IPS-NIHi7 (cell line): ENCODE measurements at regions not wholly inside any gene's neighbourhood (a gene's known extent, or its start where the extent isn't known, plus 50 kb on each side); places are given as distances from the start of the nearest gene placed in this dataset.
A peak's percentile ranks its signal among the peaks of the same experiment; 100 is the strongest.

Experiments used
- DNase-seq: peaks from one replicate; pipeline ENCODE4 v3.0.0; 2012; ENCODE audit warnings: mixed read lengths; ENCODE audit errors: extremely low spot score

- DNase-seq = no peak
These were observed 133.2 kb upstream of the PTPN1 start for GRCh38 chr20:50376888-50377459.

DNA sequence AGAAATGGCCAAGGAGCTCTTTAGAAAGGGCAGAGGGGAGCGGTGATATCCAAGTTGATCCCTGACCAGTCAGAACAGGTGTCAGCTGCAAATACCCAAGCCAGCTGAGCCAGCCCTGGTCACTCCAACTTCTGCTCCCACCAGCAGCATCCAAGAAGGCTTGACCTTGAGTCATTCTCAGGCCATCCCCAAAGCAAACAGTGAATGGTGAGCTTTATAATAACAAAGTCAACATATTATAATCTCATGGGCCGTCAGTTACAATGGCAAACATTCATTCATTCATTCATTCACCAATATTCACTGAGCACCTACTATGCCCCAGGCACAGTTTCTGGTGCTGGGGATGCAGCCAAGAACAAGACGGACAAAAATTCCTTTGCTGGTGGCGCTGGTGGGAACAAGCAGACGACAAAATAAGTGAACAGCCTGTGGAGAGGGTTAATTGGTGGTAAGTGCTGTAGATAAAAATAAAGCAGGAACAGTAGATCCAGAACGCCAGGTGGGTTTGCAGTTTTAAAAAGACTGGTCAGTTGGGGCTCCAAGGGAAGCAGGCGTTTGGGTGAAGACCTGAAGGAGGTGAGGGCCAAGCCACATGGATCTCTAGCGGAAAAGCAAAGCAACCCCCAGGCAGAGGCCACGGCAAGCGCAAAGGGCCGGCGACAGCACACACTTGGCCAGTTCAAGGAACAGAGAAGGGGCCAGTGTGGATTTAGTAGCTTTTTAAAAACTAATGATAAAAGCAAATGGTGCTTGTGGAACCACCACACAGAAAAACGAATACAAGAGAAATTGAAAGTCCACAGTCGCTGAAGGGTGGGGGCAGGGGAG, 131.8 kb upstream of the PTPN1 start:
- no peak for DNase-seq

DNA sequence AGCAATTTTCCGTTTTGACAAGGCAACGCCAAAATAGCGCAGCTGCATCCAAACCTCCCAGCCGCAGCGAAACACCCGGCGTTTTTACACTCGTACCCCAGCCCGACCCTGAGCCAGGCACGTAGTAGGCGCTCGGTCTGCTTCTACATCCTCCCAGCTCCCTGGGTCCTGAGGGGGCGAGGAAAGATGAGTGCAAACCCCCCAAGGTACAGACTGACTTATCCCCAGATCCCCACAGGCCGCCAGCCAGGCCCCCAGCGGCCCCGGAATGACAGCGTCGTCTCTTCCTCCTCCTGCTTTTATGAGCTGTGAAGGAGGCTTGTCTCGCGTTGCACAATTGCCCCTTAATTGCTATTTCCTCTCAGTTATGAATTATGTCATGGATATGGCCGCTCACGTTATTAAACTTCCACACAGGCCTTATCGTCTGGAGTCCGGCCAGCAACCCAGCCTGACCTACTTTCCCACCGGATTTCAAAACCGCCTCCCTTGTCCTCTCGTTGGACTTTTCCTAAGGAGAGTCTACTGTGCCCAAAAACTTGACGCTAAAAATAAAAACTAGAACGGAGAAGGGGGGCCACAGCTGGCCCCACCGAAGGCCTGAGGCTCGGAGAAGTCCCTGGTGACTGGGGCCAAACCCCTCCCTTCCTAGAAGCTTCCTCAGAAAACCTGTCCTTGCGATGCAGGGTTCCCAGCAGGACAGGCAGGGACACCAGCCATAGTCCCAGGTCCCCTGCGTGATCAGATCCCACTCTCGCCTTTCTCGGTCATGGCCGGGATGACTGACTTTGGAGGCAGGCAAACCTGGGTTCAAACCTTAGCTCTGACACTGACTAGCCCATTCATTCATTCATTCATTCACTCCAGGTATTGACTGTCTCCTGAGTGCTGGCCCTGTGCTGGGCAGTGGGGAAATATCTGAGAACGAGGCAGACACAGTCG, 130.9 kb upstream of the PTPN1 start:
- no peak for DNase-seq

DNA sequence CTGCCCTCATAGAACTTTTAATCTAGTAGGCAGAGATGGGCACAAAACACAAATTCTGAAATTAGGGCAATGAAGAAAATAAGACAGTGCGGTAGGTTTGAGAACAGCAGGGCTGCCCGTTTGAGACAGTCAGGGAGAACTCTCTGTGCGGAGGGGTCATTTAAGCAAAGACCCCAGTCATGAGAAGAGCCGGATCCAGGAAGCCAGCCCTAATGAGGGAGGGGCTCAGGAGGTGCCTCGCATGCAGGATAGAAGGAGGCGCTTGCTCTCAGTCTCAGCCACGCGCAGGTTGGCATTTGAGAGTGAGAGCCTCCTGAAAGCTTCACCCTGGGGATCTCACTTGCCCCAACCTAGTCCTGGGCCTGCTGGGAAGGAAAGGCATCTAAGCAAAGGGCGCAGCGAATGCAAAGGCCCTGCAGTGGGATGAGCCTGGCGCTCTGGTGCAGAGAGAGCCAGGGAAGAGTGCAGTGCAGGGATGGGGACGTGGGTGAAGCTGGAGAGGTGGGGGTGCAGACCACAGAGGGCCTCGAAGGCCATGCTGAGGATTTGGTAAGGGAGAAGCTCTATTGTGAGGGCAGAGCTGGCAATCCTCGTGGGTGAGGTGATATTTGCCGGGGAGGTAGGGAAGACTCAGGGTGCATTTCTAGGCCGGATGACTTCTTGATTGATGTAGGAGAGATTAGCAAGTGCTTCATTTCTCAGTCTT, 130.0 kb upstream of the PTPN1 start:
- no peak for DNase-seq

DNA sequence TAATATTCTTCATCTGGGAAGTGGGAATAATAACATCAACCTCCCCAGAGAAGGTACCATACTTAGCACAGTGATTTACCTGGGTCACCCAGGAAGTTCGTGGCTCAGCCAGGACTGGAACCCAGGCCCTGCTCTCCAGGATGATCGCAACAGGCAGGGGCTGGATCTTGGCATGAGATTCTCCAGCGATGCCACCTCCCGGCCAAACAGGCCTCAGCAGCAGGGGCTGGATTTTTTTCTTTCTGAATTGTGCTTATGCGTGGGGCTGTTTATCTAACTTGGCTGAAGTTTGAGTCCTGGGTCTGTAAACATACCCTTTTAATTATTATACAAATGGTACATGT, 129.5 kb upstream of the PTPN1 start:
- DNase-seq = peak; percentile 43

GRCh38 chr20:50381075-50381732, 129.0 kb upstream of the PTPN1 start:
- DNase-seq = no peak

GRCh38 chr20:50381771-50382593, 128.2 kb upstream of the PTPN1 start:
- no peak for DNase-seq

- DNase-seq = no peak
These were observed 124.2 kb upstream of the PTPN1 start for GRCh38 chr20:50385733-50386640.

DNA sequence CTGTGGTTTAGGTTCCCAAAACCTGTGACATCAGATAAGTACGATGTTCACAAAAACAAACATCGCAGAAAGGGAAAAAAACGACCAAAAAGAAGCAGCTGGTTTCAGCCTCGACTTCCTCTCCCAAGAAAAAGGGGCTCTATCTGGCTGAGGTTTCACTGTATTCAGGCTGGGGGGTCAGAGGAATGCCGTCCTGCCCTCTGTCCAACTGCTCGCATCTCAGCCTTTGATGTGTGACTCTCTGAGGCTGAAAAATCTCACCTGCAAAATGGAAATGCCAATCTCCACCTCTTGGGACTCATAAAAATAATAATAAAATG, 123.6 kb upstream of the PTPN1 start:
- DNase-seq = no peak

GRCh38 chr20:50387218-50387995, 122.8 kb upstream of the PTPN1 start:
- DNase-seq = no peak

DNA sequence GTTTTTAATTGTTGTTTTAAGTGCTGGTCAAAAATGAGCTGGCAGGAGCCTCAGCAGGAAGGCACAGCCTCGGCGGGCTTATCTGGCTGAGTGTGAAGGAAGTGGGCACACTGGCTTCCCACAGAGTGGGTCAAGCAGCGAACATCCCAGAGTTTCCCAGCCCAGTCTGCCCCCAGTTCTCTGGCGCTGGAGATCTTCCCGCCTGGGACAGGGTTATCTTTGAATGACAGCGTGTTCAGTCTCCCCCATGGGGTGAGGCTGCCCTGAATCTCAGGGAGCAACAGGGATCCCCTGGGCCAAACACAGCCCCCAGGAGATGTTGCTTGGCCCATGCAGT, 122.2 kb upstream of the PTPN1 start:
- no peak for DNase-seq

DNA sequence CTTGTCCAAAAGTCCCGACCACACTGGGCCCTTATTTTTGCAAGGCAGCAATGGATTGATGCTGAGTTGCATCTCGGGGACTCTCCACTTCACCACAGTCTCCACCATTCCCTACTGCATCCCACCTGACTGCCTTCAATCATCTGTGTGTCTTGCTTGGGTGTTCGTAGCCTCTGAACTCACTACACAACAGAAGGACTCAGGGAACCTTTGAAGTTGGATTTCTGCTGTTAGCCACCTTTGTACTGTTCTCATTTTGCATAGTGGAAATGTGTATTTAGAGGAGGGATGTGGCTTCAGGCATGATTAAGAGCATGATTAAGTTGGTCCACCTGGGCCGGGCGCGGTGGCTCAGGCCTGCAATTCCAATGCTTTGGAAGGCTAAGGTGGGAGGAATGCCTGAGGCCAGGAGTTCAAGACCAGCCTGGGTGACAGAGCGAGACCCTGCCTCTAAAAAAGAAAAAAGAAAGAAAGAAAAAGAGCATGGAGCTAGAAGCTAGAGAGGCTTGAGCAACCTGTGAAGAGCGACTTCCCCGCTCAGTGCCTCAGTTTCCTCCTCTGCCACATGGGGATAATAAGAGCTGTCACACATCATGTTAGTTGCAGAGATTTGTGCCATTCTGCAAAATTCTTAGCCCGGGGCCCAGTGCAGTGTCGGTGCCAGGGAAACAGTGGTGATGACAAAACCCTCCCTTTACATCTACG, 121.3 kb upstream of the PTPN1 start:
- DNase-seq = no peak

GRCh38 chr20:50389438-50389807, 120.8 kb upstream of the PTPN1 start:
- DNase-seq = no peak

GRCh38 chr20:50389808-50390684, 120.1 kb upstream of the PTPN1 start:
- no peak for DNase-seq

DNA sequence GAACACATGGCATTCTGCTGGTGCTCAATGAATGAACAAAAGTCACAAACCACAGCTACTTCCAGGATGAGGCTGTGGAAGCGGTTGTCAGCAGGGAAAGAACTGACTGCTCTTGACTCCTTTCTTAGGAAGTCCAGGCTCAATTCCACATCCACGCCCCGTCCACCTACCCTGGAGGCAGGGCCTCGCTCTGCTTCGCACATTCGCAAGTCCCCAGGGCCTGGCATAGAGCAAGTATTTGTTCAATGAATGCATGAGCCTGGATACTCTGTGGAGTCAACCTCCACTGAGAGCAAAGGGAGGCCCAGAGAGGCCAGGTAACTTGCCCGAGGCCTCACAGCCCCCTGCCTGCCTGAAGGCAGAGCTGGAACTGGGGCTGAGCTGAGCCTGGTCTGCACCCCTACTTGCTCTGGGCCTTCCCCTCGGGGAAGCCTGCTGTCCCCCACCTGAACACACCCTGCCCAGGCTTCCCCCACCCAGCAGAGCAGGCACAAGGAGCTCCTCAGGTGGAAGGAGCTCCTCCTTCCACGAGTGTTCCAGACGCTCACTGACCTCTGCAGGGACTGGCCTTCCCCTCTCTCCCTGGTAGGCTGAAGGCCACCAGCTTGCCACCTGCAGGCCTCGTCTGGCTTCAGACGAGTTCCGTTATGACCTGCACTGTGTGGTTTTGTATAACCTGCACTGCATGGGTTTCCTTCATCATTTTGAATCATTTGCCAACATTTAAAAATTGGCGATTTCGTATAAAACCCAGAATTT, 119.3 kb upstream of the PTPN1 start:
- DNase-seq = no peak

DNA sequence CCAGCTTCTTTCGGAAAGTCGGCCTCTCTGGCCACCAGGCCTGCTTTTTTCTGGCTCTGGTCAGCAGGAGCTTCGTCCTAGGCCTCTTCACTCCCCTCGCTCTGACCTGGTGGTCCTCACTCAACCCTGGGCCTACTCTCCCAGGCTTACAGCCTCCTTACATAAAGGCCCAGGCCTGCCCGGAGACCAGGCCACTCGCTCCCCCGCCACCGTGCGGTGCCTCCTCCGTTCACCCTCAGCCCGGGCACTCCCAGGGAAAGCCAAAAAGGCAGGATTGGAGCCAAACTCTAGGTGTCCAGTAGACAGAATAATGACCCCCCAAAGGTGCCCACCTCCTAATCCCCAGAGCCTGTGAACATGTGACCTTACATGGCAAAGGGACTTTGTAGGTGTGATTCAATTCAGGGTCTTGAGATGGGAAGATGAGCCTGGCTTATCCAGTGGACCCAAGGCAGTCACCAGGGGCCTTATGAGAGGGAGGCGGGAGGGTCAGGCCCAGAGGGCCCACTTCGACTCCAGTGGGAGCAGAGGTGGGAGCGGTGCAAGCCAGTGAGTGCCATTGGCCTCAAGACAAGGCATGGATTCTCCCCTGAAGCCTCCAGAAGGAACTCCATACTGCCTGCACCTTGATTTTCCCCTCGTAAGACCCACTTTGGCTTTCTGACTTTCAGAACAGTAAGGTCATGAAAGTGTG, 118.6 kb upstream of the PTPN1 start:
- no peak for DNase-seq
